ENCODE measurements at regions not wholly inside any gene's neighbourhood (a gene's known extent, or its start where the extent isn't known, plus 50 kb on each side); places are given as distances from the start of the nearest gene placed in this dataset.

GRCh38 chr21:38120984-38121855, 135.6 kb upstream of the KCNJ15 start:
- no peak for TF ChIP-seq CTCF (conservative IDR thresholded peaks at IDR 0.05; ENCODE audit: low read length)
- TF ChIP-seq EZH2phosphoT487 (IDR thresholded peaks at IDR 0.05; ENCODE audit: borderline replicate concordance, low read depth, low read length), result no peak

Measured in OCI-LY7 (cell line).